Kidney (tissue), 13 donors: ENCODE measurements at regions not wholly inside any gene's neighbourhood (a gene's known extent, or its start where the extent isn't known, plus 50 kb on each side); places are given as distances from the start of the nearest gene placed in this dataset.
"Not testable (repeated sequence)": the region's sequence is repeated elsewhere in the genome, so short reads cannot be mapped to it uniquely, and the experiment has no call there.

ENCODE experiments used
- DNase-seq, 5 donors: peaks; one replicate each; pipeline ENCODE4 v3.0.0-alpha.2; 2013 to 2020
- FAIRE-seq: peaks from 2 replicates; lab custom pipeline; 2012; peaks lifted over from hg19 to GRCh38; lab: Jason Lieb, UNC
- H3K27ac ChIP-seq, 2 donors: one replicate each; pipeline ENCODE4 v1.7.0; 2013; ENCODE audit warnings: low read depth in 2 of 2, low read length in 2 of 2, inconsistent platforms in 1 of 2
- H3K27me3 ChIP-seq: one replicate; pipeline ENCODE4 v1.7.1; 2013; ENCODE audit warnings: low read length, inconsistent platforms; ENCODE audit not compliant: control insufficient read depth, insufficient read depth
- H3K36me3 ChIP-seq, 3 donors: one replicate each; pipeline versions ENCODE4 v1.7.0 to v1.7.1; 2013; ENCODE audit warnings: low read length in 3 of 3, control low read depth in 1 of 3, inconsistent platforms in 1 of 3; ENCODE audit not compliant: insufficient read depth in 3 of 3, control insufficient read depth in 2 of 3
- H3K4me1 ChIP-seq, 3 donors: one replicate each; pipeline versions ENCODE4 v1.7.0 to v1.7.1; 2013; ENCODE audit warnings: low read length in 3 of 3, inconsistent platforms in 1 of 3, low read depth in 1 of 3; ENCODE audit not compliant: control insufficient read depth in 2 of 3, insufficient read depth in 2 of 3
- H3K4me3 ChIP-seq, 3 donors: one replicate each; pipeline versions ENCODE4 v1.7.0 to v1.8.1; 2013; ENCODE audit warnings: low read length in 3 of 3, control low read depth in 1 of 3, inconsistent platforms in 1 of 3
- H3K9ac ChIP-seq, 3 donors: one replicate each; pipeline versions ENCODE4 v1.7.0 to v1.7.1; 2013; ENCODE audit warnings: low read length in 3 of 3, control low read depth in 1 of 3, inconsistent platforms in 1 of 3
- H3K9me3 ChIP-seq, 3 donors: one replicate each; pipeline versions ENCODE4 v1.7.0 to v1.7.1; 2013; ENCODE audit warnings: low read length in 3 of 3, control low read depth in 1 of 3, inconsistent platforms in 1 of 3; ENCODE audit not compliant: control insufficient read depth in 2 of 3, insufficient read depth in 1 of 3
- intact Hi-C: fragments of 100-400 bp; cut with DNase I; formaldehyde crosslinking; loops from one replicate; pipeline ENCODE4 v1.11.1; 2022
- TF ChIP-seq, protein P1 (sequence below): IDR thresholded peaks from 3 replicates; pipeline ENCODE4 v1.5.1; 2012; ENCODE audit warnings: mild to moderate bottlenecking, moderate library complexity, borderline replicate concordance; ENCODE audit not compliant: insufficient read depth; ENCODE audit errors: extremely low read depth
- donor health status: control.
- donor health status: control.
- donor health status: control.
- donor health status: control.
- donor health status: control.
- donor health status: DM: yes; HTN: yes; CAD: no.
- donor health status: Normal renal cell carcinoma (clear cell type).

DNA sequence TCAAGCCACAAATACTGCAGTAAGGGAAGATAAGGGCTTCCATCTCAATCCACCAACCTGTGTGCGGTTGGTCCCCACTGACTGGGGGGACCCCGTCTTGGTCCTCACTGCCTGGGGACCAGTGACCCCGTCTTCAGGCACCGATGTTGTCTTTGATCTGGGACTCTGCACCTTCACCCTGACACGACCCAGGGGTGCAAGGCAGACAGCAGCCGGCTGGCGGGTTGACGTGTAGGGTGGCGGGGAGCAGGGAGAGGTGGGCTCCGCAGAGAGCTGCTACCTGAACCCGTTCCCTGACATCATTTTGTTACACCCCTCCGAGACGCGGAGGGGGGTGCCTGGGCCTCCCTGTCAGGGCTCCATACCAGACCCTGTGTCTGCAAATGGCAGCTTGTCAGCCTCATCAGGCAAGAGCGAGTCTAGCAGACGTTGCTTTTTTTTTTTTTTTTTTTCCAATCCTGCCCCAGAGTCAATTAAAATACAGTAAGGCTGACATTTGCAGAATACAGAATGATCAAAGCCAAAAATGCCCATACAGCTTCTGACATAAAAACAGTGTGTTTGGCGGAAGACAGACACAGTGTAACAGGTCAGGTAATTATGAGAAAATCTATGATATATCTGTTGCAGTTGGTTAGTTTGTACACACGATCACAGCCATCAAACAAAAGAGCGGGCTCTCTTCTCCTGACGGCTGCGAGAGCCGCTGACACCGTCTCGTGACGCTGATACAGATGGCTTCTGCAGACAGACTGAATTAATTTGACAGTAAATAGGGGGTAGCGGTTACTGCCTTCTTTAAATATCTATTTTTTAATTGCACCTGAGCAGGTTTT is 118.6 kb downstream of the CRLF2 start:
- H3K27ac ChIP-seq = no peak overlapping the region
- no peaks in the 10 kb centered on the region for H3K4me1 ChIP-seq
- H3K36me3 ChIP-seq = no peaks in the 10 kb centered on the region
- no peak overlapping the region for H3K4me3 ChIP-seq
- no peak for FAIRE-seq
- TF ChIP-seq, protein P1, sequence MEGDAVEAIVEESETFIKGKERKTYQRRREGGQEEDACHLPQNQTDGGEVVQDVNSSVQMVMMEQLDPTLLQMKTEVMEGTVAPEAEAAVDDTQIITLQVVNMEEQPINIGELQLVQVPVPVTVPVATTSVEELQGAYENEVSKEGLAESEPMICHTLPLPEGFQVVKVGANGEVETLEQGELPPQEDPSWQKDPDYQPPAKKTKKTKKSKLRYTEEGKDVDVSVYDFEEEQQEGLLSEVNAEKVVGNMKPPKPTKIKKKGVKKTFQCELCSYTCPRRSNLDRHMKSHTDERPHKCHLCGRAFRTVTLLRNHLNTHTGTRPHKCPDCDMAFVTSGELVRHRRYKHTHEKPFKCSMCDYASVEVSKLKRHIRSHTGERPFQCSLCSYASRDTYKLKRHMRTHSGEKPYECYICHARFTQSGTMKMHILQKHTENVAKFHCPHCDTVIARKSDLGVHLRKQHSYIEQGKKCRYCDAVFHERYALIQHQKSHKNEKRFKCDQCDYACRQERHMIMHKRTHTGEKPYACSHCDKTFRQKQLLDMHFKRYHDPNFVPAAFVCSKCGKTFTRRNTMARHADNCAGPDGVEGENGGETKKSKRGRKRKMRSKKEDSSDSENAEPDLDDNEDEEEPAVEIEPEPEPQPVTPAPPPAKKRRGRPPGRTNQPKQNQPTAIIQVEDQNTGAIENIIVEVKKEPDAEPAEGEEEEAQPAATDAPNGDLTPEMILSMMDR = no peak
- H3K27me3 ChIP-seq = no peaks in the 10 kb centered on the region
- H3K9ac ChIP-seq = no peak overlapping the region
- intact Hi-C loops = no loop called here
- DNase-seq = peak in 1 of 5 donors; percentile 43
- H3K9me3 ChIP-seq = peaks cover 0 to 9% (median 7%) of the 10 kb centered on the region in 3 donors

- H3K27me3 ChIP-seq = no peaks in the 10 kb centered on the region
- no peak overlapping the region for H3K27ac ChIP-seq
- intact Hi-C loops = no loop called here
- H3K36me3 ChIP-seq = no peaks in the 10 kb centered on the region
- no peak for FAIRE-seq
- peaks cover 0 to 9% (median 7%) of the 10 kb centered on the region in 3 donors for H3K9me3 ChIP-seq
- TF ChIP-seq, protein P1 = no peak
- DNase-seq = peak in 2 of 5 donors; percentile 10 to 44
- no peak overlapping the region for H3K4me3 ChIP-seq
- no peak overlapping the region for H3K9ac ChIP-seq
- H3K4me1 ChIP-seq = no peaks in the 10 kb centered on the region
These were observed 119.3 kb downstream of the CRLF2 start for GRCh38 chrX:1093121-1093520.

DNA sequence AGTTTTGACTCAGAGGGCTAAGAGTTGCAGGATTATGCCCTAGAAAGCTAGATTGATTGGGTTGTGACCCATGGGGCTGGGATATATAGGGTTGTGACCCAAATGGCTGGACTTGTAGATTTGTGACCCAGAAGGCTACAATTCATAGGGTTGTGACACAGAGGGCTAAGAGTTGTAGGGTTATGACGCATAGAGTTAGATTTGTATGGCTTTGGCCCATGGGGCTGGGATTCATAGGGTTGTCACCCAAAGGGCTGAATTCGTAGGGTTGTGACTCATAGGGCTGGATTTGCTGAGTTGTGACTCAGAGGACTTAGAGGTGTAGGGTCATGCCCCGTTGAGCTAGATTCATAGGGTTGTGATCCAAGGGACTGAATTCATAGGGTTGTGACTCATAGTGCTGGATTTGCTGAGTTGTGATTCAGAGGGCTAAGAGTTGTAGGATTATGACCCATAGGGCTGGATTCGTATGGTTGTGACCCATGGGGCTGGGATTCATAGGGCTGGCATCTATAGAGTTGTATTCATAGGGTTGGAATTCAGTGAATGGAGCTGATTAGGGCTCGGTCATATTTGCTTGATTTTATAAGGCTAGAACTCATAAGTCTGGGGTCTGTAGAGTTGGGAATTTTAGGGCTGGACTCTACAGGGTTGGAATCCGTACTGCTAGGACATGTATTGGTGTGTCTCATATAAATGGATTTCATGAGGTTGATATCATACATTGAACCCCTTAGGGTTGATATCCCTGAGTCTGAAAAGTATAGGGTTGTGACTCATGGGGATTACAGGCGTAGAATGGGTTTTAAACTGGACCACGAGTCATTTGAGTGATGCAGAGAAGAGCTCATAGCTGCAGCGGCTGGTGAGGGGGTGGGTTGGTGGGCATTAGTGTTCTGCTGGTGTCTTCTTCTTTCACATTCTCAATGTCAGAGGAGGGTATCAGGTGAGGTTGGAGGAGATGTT is 125.7 kb downstream of the CRLF2 start:
- Histone ChIP-seq H3K9me3 (peaks cover 0 to 5% (median 0%) of the 10 kb centered on the region in 3 donors), H3K4me3 (no peak overlapping the region), H3K9ac (no peak overlapping the region), H3K36me3 (no peaks in the 10 kb centered on the region), H3K27me3 (no peaks in the 10 kb centered on the region), H3K4me1 (no peaks in the 10 kb centered on the region), H3K27ac (no peak overlapping the region)
- FAIRE-seq = no peak
- TF ChIP-seq, protein P1 = no peak
- intact Hi-C loops = no loop called here
- DNase-seq = peak in 1 of 5 donors; percentile 8

DNA sequence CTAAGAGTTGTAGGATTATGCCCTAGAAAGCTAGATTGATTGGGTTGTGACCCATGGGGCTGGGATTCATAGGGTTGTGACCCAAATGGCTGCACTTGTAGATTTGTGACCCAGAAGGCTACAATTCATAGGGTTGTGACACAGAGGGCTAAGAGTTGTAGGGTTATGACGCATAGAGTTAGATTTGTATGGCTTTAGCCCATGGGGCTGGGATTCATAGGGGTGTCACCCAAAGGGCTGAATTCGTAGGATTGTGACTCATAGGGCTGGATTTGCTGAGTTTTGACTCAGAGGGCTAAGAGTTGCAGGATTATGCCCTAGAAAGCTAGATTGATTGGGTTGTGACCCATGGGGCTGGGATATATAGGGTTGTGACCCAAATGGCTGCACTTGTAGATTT is 126.6 kb downstream of the CRLF2 start:
- H3K9me3 ChIP-seq, H3K4me1 ChIP-seq, H3K4me3 ChIP-seq, H3K36me3 ChIP-seq, intact Hi-C loops, H3K27me3 ChIP-seq, H3K27ac ChIP-seq, H3K9ac ChIP-seq, FAIRE-seq: not testable (repeated sequence)
- peak in 1 of 5 donors; percentile 6 for DNase-seq
